Rectal smooth muscle tissue (tissue), 1 donor: ENCODE measurements at regions not wholly inside any gene's neighbourhood (a gene's known extent, or its start where the extent isn't known, plus 50 kb on each side); places are given as distances from the start of the nearest gene placed in this dataset.

Experiments used
- H3K27ac ChIP-seq: one replicate; pipeline ENCODE4 v1.7.0; 2013; ENCODE audit warnings: low read depth, low read length, inconsistent platforms
- H3K27me3 ChIP-seq: one replicate; pipeline ENCODE4 v1.7.0; 2013; ENCODE audit warnings: low read length; ENCODE audit not compliant: control insufficient read depth, insufficient read depth
- H3K36me3 ChIP-seq: one replicate; pipeline ENCODE4 v1.7.0; 2013; ENCODE audit warnings: low read length; ENCODE audit not compliant: control insufficient read depth, insufficient read depth
- H3K4me1 ChIP-seq: one replicate; pipeline ENCODE4 v1.7.0; 2013; ENCODE audit warnings: low read length; ENCODE audit not compliant: control insufficient read depth, insufficient read depth
- H3K4me3 ChIP-seq: one replicate; pipeline ENCODE4 v1.7.0; 2013; ENCODE audit warnings: low read length
- H3K9ac ChIP-seq: one replicate; pipeline ENCODE4 v1.7.0; 2013; ENCODE audit warnings: low read length

GRCh38 chr6:18335948-18336347 lies 51.2 kb upstream of the RNF144B start:
- Histone ChIP-seq H3K9ac (no peak overlapping the region), H3K4me3 (no peak overlapping the region), H3K4me1 (no peaks in the 10 kb centered on the region), H3K27ac (no peak overlapping the region), H3K27me3 (no peaks in the 10 kb centered on the region), H3K36me3 (no peaks in the 10 kb centered on the region)

DNA sequence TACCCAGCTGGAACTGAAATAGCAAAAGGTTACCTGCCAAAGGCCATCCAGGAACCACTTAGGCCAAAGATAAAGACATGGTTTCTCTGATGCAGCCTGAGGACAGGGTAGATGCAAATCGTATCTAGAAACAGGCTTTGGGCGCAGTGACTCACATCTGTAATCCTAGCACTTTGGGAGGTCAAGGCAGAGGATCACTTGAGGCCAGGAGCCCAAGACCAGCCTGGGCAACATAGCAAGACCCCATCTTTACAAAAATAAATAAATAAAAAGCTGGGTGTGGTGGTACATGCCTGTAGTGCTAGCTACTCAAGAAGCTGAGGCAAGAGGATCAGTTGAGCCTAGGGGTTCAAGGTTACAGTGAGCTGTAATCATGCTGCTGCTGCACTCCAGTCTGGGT lies 52.9 kb upstream of the RNF144B start:
- Histone ChIP-seq H3K9ac (no peak overlapping the region), H3K4me3 (no peak overlapping the region), H3K27ac (no peak overlapping the region), H3K4me1 (no peaks in the 10 kb centered on the region), H3K36me3 (no peaks in the 10 kb centered on the region), H3K27me3 (no peaks in the 10 kb centered on the region)

DNA sequence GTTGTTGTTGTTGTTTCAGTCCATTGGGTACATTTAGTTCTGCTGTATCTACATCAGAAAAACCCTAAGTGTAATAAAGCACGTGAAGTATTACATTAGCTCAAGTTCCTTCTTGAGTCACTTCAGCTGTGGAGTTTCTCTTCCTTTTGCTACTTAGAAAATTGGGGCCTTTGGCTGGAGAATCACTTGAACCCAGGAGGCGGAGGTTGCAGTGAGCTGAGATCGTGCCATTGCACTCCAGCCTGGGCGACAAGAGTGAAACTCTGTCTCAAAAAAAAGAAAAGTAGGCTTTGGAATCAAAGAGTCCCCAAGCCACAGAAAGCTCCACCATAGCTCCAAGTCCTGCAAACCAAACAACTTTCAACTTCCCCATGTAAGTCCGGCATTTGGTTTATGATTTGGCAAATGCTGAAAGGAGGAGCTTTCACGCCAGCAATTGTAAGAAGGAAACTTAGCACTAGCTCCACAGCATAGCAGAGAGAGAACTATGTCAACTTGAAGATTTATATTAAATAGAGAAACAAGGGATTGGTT lies 56.5 kb upstream of the RNF144B start:
- no peaks in the 10 kb centered on the region for H3K27me3 ChIP-seq
- H3K4me1 ChIP-seq = peaks cover 5% of the 10 kb centered on the region
- no peak overlapping the region for H3K9ac ChIP-seq
- no peak overlapping the region for H3K4me3 ChIP-seq
- H3K36me3 ChIP-seq = no peaks in the 10 kb centered on the region
- no peak overlapping the region for H3K27ac ChIP-seq

DNA sequence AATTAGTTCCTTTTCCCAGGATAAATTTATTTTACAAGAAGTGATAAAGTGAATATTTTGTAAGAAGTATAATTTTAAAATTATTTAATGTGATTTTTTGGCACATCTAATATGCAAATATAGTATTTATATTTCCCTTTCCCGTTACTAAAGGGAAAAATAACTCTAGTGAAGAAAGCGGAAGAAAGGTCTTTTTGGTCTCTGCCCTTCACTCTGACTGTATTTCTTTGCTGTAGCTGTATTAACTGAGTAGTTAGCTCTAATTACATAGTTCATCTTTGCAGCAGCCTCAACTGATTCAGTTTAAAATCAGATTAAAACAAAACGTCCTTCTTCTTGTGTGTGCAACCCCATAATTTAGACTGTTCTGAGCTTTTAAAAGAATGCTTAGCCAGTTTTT lies 57.4 kb upstream of the RNF144B start:
- Histone ChIP-seq H3K9ac (no peak overlapping the region), H3K36me3 (no peaks in the 10 kb centered on the region), H3K4me1 (peaks cover 5% of the 10 kb centered on the region), H3K4me3 (no peak overlapping the region), H3K27ac (peak overlapping the region; percentile 36), H3K27me3 (no peaks in the 10 kb centered on the region)

GRCh38 chr6:18328540-18328939 lies 58.6 kb upstream of the RNF144B start:
- no peak overlapping the region for H3K4me3 ChIP-seq
- no peaks in the 10 kb centered on the region for H3K27me3 ChIP-seq
- no peak overlapping the region for H3K27ac ChIP-seq
- H3K36me3 ChIP-seq = no peaks in the 10 kb centered on the region
- peaks cover 5% of the 10 kb centered on the region for H3K4me1 ChIP-seq
- no peak overlapping the region for H3K9ac ChIP-seq

- H3K4me1 ChIP-seq = peaks cover 5% of the 10 kb centered on the region
- H3K4me3 ChIP-seq = no peak overlapping the region
- H3K27ac ChIP-seq = no peak overlapping the region
- H3K9ac ChIP-seq = no peak overlapping the region
- H3K36me3 ChIP-seq = no peaks in the 10 kb centered on the region
- no peaks in the 10 kb centered on the region for H3K27me3 ChIP-seq
Observed at GRCh38 chr6:18328070-18328469, 59.1 kb upstream of the RNF144B start.

DNA sequence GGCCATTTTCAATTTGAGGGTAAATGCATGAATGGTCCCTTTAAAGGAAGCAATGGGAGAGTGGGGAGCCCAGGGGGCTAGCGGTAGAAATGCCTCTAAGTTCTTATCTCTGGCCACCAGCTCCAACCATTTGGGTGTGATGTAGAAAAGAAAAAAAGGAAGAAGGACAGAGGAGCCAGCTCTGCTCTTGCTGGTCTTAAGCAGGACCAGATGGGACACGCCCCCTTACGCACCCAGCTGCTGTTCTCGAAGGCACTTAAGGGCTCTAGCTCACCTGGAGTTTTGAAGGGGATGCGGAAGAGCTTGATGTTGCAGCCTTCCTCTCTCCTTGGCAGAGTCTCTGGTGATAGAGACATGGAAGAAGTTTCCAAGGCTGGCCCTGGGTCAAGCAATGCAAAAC lies 59.5 kb upstream of the RNF144B start:
- Histone ChIP-seq H3K4me3 (no peak overlapping the region), H3K9ac (no peak overlapping the region), H3K36me3 (no peaks in the 10 kb centered on the region), H3K27me3 (no peaks in the 10 kb centered on the region), H3K27ac (no peak overlapping the region), H3K4me1 (peaks cover 5% of the 10 kb centered on the region)

DNA sequence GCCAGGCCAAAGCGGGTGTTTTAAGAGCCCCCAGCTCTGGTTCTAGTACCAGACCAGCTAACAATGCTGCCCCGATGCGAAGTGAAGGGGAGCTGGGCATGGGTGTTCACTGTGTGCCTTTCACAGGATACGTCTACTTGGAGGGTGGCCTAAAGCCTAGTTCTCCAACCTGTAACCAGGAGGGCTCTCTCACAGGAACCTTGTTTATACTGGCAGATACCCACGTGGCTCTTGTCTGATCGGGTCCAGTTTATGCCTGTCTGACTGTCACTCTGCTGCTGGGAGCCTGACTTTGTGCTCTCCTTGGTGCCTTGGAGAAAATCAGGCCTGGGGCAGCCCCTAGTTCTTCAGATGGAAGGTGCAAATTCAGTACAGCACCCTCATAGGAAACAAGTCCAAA lies 60.2 kb upstream of the RNF144B start:
- no peak overlapping the region for H3K27ac ChIP-seq
- no peak overlapping the region for H3K4me3 ChIP-seq
- no peak overlapping the region for H3K9ac ChIP-seq
- no peaks in the 10 kb centered on the region for H3K27me3 ChIP-seq
- peaks cover 5% of the 10 kb centered on the region for H3K4me1 ChIP-seq
- H3K36me3 ChIP-seq = no peaks in the 10 kb centered on the region

DNA sequence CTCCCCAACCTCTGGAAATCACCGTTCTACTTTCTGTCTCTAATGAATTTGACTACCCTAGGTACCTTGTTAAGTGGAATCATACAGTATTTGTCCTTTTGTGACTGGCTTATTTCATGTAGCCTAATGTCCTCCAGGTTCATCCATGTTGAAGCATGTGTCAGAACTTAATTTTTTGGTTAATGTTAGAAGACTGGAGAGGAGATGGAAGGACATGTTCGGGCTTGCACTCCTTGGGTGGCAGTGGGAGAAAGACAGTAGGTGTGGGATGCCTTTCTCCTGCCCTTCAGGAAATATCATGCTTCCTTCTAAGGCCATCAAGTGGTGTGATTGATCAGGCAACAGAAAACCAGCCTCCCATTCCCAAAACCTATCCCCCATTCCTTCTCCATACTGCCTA lies 61.1 kb upstream of the RNF144B start:
- H3K4me3 ChIP-seq = no peak overlapping the region
- H3K27me3 ChIP-seq = no peaks in the 10 kb centered on the region
- H3K36me3 ChIP-seq = no peaks in the 10 kb centered on the region
- no peak overlapping the region for H3K9ac ChIP-seq
- peaks cover 5% of the 10 kb centered on the region for H3K4me1 ChIP-seq
- no peak overlapping the region for H3K27ac ChIP-seq

DNA sequence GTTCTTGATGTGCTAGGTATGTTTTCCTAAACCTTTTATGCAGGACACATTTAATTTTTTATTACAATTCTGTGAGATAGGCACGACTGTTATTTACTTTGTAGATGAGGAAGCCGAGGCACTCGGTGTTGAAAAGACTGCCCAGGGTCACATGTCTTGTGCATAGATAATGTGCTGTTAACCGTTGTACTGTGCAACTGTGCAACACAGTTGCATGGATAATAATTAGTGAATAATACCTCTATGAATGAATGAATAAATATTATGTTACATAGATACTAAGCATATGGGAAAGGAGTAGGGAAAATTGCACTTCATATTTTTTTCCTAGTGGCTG lies 60.3 kb upstream of the DEK start:
- Histone ChIP-seq H3K27me3 (no peaks in the 10 kb centered on the region), H3K9ac (no peak overlapping the region), H3K36me3 (no peaks in the 10 kb centered on the region), H3K4me1 (peaks cover 5% of the 10 kb centered on the region), H3K27ac (no peak overlapping the region), H3K4me3 (no peak overlapping the region)

DNA sequence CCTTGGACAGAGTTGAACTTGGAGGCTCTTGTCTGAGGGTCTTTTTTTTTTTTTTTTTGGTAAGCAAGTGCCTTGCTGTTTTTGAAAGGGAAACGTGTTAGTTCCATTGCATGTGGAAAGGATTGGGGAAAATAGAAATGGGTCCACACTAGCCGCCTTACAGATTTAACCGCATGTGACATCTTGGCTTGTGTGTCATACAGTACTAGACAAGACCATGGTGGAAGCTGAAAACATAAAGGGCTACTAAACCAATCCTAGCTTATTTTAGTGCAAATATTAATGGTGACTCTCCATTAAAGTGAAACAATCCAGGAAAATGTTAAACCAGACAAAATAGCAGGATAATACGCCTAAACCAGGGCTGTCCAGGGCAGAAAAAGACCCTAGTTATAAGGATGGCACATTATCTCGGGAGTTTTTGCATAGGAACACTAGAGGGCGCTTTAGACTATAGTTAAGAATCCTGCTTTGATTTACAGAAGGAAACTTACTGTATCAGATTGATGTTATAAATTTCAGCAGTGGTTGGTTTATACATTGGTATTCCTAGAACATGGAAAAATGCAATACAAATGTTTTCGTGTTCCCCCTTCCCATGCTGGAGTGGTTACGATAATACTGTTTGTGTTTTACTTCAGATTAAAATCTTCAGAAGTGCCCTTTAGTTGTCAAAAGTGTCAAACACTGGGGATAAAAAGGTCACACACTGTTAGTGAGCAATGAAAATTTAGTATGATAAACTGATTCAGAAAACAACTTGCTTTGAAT lies 59.8 kb upstream of the DEK start:
- Histone ChIP-seq H3K27me3 (no peaks in the 10 kb centered on the region), H3K27ac (no peak overlapping the region), H3K9ac (no peak overlapping the region), H3K4me3 (no peak overlapping the region), H3K4me1 (peaks cover 5% of the 10 kb centered on the region), H3K36me3 (no peaks in the 10 kb centered on the region)

DNA sequence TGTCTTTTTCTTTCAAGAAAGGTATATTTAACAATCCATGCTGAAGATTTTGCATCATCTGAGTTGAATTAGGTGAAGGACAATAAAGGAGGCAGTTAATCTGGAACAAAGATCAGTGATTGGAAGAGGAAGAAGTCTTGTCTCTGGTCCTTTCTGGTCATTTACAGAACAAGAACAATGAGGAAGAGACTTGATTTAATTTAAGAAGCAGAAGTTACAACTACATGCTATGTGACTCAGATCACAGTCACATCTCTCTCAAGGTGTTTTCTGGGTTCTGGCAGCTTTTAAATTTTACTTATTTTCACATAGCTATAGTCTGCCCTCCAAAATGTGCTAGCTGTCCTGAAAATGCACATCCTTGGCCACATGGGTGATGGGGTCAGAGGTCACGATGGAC lies 53.5 kb upstream of the DEK start:
- H3K4me3 ChIP-seq = no peak overlapping the region
- no peak overlapping the region for H3K9ac ChIP-seq
- no peak overlapping the region for H3K27ac ChIP-seq
- no peaks in the 10 kb centered on the region for H3K36me3 ChIP-seq
- no peaks in the 10 kb centered on the region for H3K27me3 ChIP-seq
- no peaks in the 10 kb centered on the region for H3K4me1 ChIP-seq

DNA sequence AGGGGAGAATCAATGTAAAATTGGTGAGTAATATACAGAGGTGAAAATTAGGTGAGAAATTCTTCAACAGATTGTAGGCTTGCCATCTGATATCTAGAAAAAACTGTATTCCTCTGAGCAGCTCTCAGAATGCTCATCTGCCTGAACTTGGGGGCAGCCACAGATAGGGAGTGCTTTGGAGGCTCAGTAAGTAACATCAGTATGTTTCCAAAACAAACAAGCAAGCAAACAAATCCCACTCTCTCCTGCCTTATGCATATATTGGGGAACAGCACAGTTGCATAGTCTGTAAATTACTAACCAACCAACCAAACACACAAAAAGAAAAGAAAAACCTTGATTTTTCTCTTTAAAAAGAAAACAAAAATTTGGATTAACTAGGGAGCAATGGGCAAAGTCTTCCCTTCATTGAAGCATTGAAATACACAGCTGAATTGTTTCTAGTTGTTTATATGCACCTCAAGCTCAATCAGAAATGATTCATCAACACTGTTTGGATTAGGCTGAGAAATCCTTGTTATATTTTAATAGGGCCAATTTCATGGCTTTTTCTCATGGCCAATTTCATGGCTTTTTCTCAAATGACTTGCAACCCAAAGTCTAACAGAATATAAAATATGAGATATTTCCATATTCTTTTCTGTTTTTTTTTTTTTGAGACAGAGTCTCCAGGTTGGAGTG lies 50.1 kb upstream of the DEK start:
- Histone ChIP-seq H3K27ac (no peak overlapping the region), H3K4me3 (no peak overlapping the region), H3K4me1 (no peaks in the 10 kb centered on the region), H3K27me3 (no peaks in the 10 kb centered on the region), H3K36me3 (no peaks in the 10 kb centered on the region), H3K9ac (no peak overlapping the region)
